HG02938 (cell line): ENCODE measurements at regions not wholly inside any gene's neighbourhood (a gene's known extent, or its start where the extent isn't known, plus 50 kb on each side); places are given as distances from the start of the nearest gene placed in this dataset.

Experiments used
- ATAC-seq: cut with Tn5 transposase; IDR thresholded peaks from one replicate; pipeline ENCODE4 v1.9.1; 2021; ENCODE audit warnings: mild to moderate bottlenecking, moderate library complexity; ENCODE audit not compliant: unreplicated experiment

- no peak for ATAC-seq
These were observed 75.9 kb upstream of the PRR16 start for GRCh38 chr5:120388016-120388781.

GRCh38 chr5:120394259-120394658 is 69.8 kb upstream of the PRR16 start:
- ATAC-seq, result no peak

GRCh38 chr5:120396186-120396585 is 67.9 kb upstream of the PRR16 start:
- no peak for ATAC-seq

- no peak for ATAC-seq
These were observed 63.7 kb upstream of the PRR16 start for GRCh38 chr5:120400356-120400755.

GRCh38 chr5:120402606-120403005 is 61.5 kb upstream of the PRR16 start:
- ATAC-seq, result no peak

GRCh38 chr5:120405286-120405864 is 58.7 kb upstream of the PRR16 start:
- no peak for ATAC-seq

- no peak for ATAC-seq
These were observed 58.2 kb upstream of the PRR16 start for GRCh38 chr5:120405923-120406322.

GRCh38 chr5:120413686-120414085 is 50.4 kb upstream of the PRR16 start:
- no peak for ATAC-seq
